ENCODE measurements at regions not wholly inside any gene's neighbourhood (a gene's known extent, or its start where the extent isn't known, plus 50 kb on each side); places are given as distances from the start of the nearest gene placed in this dataset.

- no peak overlapping the region for H3K27ac ChIP-seq
- no peaks in the 10 kb centered on the region for H3K36me3 ChIP-seq
- no peaks in the 10 kb centered on the region for H3K4me1 ChIP-seq
- DNase-seq, result no peak
- no peak overlapping the region for H3K4me3 ChIP-seq
- no peaks in the 10 kb centered on the region for H3K27me3 ChIP-seq
- intact Hi-C loops (cut with DNase I; ENCODE audit: low total_unique reads), result no loop called here
- TF ChIP-seq, protein P1, sequence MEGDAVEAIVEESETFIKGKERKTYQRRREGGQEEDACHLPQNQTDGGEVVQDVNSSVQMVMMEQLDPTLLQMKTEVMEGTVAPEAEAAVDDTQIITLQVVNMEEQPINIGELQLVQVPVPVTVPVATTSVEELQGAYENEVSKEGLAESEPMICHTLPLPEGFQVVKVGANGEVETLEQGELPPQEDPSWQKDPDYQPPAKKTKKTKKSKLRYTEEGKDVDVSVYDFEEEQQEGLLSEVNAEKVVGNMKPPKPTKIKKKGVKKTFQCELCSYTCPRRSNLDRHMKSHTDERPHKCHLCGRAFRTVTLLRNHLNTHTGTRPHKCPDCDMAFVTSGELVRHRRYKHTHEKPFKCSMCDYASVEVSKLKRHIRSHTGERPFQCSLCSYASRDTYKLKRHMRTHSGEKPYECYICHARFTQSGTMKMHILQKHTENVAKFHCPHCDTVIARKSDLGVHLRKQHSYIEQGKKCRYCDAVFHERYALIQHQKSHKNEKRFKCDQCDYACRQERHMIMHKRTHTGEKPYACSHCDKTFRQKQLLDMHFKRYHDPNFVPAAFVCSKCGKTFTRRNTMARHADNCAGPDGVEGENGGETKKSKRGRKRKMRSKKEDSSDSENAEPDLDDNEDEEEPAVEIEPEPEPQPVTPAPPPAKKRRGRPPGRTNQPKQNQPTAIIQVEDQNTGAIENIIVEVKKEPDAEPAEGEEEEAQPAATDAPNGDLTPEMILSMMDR (IDR thresholded peaks at IDR 0.05), result no peak
- TF ChIP-seq POLR2A (IDR thresholded peaks at IDR 0.05), result no peak
- H3K9me3 ChIP-seq, result no peaks in the 10 kb centered on the region
These were observed 601.3 kb downstream of the ETS1 start for GRCh38 chr11:127986073-127986472.

GRCh38 chr11:127972816-127973215, 614.5 kb downstream of the ETS1 start:
- no peak for DNase-seq
- peaks cover 0 to 5% of the 10 kb centered on the region in 2 donors for H3K9me3 ChIP-seq
- no peak overlapping the region for H3K27ac ChIP-seq
- H3K4me3 ChIP-seq, result no peak overlapping the region
- no peaks in the 10 kb centered on the region for H3K4me1 ChIP-seq
- TF ChIP-seq POLR2A (IDR thresholded peaks at IDR 0.05), result no peak
- TF ChIP-seq, protein P1 (IDR thresholded peaks at IDR 0.05), result no peak
- intact Hi-C loops (cut with DNase I; ENCODE audit: low total_unique reads), result no loop called here
- H3K27me3 ChIP-seq, result no peaks in the 10 kb centered on the region
- H3K36me3 ChIP-seq, result no peaks in the 10 kb centered on the region

GRCh38 chr11:127971448-127971847, 615.9 kb downstream of the ETS1 start:
- intact Hi-C loops (cut with DNase I; ENCODE audit: low total_unique reads), result no loop called here
- no peaks in the 10 kb centered on the region for H3K36me3 ChIP-seq
- DNase-seq, result no peak
- H3K27me3 ChIP-seq, result no peaks in the 10 kb centered on the region
- no peaks in the 10 kb centered on the region for H3K9me3 ChIP-seq
- TF ChIP-seq, protein P1 (IDR thresholded peaks at IDR 0.05), result no peak
- no peak for TF ChIP-seq POLR2A (IDR thresholded peaks at IDR 0.05)
- no peak overlapping the region for H3K27ac ChIP-seq
- H3K4me1 ChIP-seq, result no peaks in the 10 kb centered on the region
- no peak overlapping the region for H3K4me3 ChIP-seq

DNA sequence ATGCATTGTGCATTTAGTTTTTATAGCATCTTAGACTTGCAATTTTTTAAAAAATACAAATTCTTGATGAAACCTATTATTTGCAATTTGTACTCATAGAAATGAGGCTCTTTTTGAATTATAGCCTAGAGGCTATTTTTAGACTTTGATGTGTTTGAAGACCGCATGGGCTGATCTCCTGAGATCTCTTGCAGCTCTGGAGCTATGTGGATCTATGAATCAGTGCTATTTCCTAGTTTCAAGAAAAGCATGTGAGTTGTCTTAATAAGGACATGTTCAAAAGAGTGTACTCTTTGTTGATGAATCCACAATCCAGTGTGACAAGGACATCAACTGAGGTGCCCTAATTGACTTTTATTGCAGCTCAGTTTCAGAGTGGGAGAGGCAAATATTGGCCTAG, 620.5 kb downstream of the ETS1 start:
- H3K9me3 ChIP-seq, result no peaks in the 10 kb centered on the region
- no peaks in the 10 kb centered on the region for H3K36me3 ChIP-seq
- H3K27ac ChIP-seq, result no peak overlapping the region
- H3K4me3 ChIP-seq, result no peak overlapping the region
- no peaks in the 10 kb centered on the region for H3K27me3 ChIP-seq
- TF ChIP-seq, protein P1 (IDR thresholded peaks at IDR 0.05), result no peak
- TF ChIP-seq POLR2A (IDR thresholded peaks at IDR 0.05), result no peak
- no peaks in the 10 kb centered on the region for H3K4me1 ChIP-seq
- DNase-seq, result no peak
- intact Hi-C loops (cut with DNase I; ENCODE audit: low total_unique reads), result no loop called here

DNA sequence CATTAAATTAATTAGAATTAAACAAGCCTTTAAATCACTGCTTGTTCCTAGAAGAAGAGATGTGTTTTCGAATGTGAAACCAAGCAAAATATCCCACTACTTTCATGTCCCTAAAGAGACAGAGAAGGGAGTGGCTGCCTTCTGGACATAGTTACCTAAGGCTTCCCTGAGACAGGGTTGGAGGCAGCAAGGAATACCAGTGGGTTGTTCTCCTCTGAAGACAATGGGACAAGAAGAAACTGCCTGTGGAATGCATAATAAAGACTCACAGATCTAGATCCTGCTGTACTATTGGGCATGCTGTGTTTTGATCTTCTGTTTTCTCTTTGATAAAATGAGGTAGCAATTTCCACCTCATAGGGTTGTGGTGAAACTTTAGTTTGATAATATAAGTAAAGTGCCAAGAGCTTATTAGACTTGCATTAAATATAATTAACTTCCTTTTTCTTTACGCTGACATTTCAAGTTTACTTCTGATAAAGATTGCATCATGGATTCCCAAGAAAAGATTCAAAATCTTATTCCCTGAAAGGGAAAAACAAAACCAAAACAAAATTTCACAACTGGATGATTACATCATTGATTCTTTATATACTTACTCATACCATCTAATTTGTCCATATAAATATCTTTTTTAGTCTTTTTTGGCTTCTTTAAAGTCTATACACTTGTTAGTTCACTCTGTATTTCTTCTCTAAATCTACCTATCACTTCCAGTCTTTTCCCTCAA, 621.3 kb downstream of the ETS1 start:
- Histone ChIP-seq H3K27me3 (no peaks in the 10 kb centered on the region), H3K27ac (no peak overlapping the region), H3K36me3 (no peaks in the 10 kb centered on the region), H3K4me1 (no peaks in the 10 kb centered on the region), H3K4me3 (no peak overlapping the region), H3K9me3 (no peaks in the 10 kb centered on the region)
- intact Hi-C loops (cut with DNase I; ENCODE audit: low total_unique reads), result no loop called here
- TF ChIP-seq, protein P1 (IDR thresholded peaks at IDR 0.05), result no peak
- no peak for TF ChIP-seq POLR2A (IDR thresholded peaks at IDR 0.05)
- DNase-seq, result no peak

Data from uterus (tissue), 3 donors.